SH-SY5Y (cell line): ENCODE measurements at regions not wholly inside any gene's neighbourhood (a gene's known extent, or its start where the extent isn't known, plus 50 kb on each side); places are given as distances from the start of the nearest gene placed in this dataset.
A peak's percentile ranks its signal among the peaks of the same experiment; 100 is the strongest.

Experiments
- GATA2 ChIP-seq: IDR thresholded peaks from 2 replicates; pipeline ENCODE4 v1.6.1; 2011; ENCODE audit warnings: mild to moderate bottlenecking, low read depth, low read length
- GATA3 ChIP-seq: IDR thresholded peaks from 2 replicates; pipeline ENCODE4 v1.6.1; 2011; ENCODE audit warnings: low read depth, mild to moderate bottlenecking, low read length, moderate library complexity

GRCh38 chr11:70758206-70758605, 359.9 kb downstream of the CTTN start:
- TF ChIP-seq GATA3, result no peak
- no peak for TF ChIP-seq GATA2

- TF ChIP-seq GATA3, result no peak
- 0 out of 2 replicates have a peak, but pooled peaks have one; percentile 10 for TF ChIP-seq GATA2
Measured at GRCh38 chr11:70759846-70760245, 361.5 kb downstream of the CTTN start.

- TF ChIP-seq GATA2, result no peak
- TF ChIP-seq GATA3, result no peak
Measured at GRCh38 chr11:70760416-70761020, 362.2 kb downstream of the CTTN start.

- TF ChIP-seq GATA2, result no peak
- no peak for TF ChIP-seq GATA3
Measured at GRCh38 chr11:70761094-70761907, 363.0 kb downstream of the CTTN start.

- TF ChIP-seq GATA2, result no peak
- TF ChIP-seq GATA3, result no peak
Measured at GRCh38 chr11:70761908-70762337, 363.6 kb downstream of the CTTN start.

- TF ChIP-seq GATA3, result no peak
Measured at GRCh38 chr11:70762810-70763209, 364.5 kb downstream of the CTTN start.

- no peak for TF ChIP-seq GATA2
- TF ChIP-seq GATA3, result no peak
Measured at GRCh38 chr11:70763606-70764005, 365.3 kb downstream of the CTTN start.

- TF ChIP-seq GATA3, result no peak
Measured at GRCh38 chr11:70764356-70764905, 366.1 kb downstream of the CTTN start.

- no peak for TF ChIP-seq GATA2
- no peak for TF ChIP-seq GATA3
Measured at GRCh38 chr11:70766901-70767300, 368.6 kb downstream of the CTTN start.

- no peak for TF ChIP-seq GATA2
- TF ChIP-seq GATA3, result no peak
Measured at GRCh38 chr11:70768346-70769095, 370.2 kb downstream of the CTTN start.

GRCh38 chr11:70769106-70769505, 370.8 kb downstream of the CTTN start:
- TF ChIP-seq GATA2, result no peak
- TF ChIP-seq GATA3, result no peak

- TF ChIP-seq GATA3 (no peak), GATA2 (no peak)
Measured at GRCh38 chr11:70769521-70769920, 371.2 kb downstream of the CTTN start.

GRCh38 chr11:70771099-70771885, 373.0 kb downstream of the CTTN start:
- TF ChIP-seq GATA2 (no peak), GATA3 (no peak)

- TF ChIP-seq GATA2, result no peak
Measured at GRCh38 chr11:70772950-70773349, 374.6 kb downstream of the CTTN start.
